ENCODE measurements at regions not wholly inside any gene's neighbourhood (a gene's known extent, or its start where the extent isn't known, plus 50 kb on each side); places are given as distances from the start of the nearest gene placed in this dataset.
A peak's percentile ranks its signal among the peaks of the same experiment; 100 is the strongest.
"Not testable (repeated sequence)": the region's sequence is repeated elsewhere in the genome, so short reads cannot be mapped to it uniquely, and the experiment has no call there.

DNA sequence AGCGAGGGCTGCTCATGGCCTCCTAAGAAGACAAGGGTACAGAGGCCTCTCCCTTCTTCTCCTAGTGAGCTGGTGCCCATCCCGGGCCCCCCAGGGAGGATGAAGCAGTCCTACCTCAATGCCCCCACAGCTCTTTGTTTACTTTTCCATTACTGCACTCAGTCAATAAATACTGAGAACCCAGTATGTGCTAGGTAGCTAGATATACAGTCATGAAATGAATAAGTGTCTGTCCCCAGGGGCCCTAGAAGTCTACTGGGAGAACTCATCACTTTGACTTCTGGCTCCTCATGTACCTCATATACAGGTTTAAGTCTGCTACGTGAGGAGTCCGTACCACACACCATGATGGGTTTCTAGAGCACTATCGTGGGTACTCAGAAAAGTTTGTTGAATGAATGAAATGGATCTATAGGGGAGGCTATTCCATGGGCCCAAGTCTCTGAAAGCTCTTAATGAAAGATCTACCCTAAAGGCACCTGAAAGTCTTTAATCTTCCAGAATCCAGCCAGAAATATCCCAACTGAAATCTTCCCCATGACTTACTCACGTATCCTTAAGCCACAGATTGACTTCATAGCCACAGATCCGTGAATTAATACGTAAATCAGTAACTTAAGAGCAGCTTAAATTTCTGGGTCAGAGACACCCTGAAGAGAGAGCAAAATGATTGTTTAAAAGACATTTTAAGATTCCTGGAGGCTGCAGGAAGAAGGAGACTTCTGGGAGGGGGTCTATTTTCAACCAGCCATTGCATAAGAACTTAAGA is 51.6 kb upstream of the POMP start:
- DNase-seq = no peak

DNA sequence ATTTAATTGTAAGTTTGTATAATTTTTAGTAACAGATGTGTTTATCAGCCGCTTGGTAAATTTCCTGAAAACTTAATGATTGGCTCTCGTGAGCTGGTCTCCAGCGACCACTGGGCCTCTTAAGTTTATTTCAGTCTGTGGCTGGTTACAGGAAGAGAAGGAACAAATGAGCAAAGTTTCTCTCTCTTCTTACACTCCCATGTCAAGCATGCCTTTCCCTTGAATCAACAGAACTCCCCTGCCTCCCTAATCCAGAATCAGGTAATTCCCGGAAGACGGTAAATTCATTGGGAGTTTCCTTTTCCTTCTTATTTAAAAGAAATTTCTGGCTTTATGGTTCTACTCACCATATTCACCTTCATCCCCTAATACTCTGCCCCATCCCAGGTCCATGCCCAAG is 52.5 kb upstream of the POMP start:
- DNase-seq = no peak

DNA sequence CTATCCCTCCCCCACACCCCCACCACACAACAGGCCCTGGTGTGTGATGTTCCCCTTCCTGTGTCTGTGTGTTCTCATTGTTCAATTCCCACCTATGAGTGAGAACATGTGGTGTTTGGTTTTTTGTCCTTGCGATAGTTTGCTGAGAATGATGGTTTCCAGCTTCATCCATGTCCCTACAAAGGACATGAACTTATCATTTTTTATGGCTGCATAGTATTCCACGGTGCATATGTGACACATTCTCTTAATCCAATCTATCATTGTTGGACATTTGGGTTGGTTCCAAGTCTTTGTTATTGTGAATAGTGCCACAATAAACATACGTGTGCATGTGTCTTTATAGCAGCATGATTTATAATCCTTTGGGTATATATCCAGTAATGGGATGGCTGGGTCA is 53.8 kb upstream of the POMP start:
- not testable (repeated sequence) for DNase-seq

DNA sequence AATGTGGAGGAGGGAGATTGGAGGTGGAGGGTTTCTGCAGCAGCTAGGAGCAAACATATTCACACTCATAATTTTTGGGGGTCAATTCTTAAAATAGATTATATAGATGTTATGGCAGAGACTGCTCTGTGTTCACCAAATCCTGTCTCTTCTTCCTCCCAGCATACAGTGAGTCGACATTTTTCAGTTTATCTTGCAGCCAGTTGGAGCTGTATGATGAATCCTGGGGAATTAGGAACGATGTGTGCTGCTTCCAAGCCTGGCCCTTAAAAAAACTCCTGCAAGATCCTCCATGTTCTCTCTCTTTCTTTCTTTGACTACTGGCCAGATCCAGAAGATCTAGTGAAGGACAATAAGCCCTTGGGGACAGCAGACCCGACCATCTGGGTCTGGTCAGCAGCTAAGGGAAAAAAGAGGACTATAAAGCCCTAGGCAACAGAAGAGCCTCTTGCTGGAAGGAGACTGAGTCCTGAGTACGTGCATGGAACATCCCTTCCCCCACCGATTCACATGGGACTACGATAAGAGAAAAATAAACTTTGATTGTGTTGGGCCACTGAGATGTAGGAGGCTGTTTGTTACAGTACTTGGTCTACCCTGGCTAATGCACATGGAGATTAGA is 55.8 kb upstream of the POMP start:
- no peak for DNase-seq

DNA sequence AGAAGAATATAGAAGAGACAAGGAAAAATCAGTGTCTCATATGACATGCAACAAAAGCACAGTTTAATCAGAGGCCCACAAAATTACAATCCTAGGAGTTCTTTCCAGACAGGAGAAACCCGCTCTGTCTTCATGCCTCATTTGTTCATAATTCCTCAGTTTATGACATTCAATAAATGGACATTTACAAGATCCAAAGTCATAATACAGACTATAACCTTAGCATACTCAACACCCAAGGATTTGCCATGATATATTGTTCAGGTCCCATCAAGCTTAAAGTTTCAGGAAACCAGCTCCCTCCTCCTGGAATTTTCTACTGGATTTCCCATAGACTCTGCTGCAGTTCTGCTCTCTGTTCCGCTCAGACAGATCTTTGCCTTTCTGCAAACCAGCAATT is 56.4 kb upstream of the POMP start:
- no peak for DNase-seq

DNA sequence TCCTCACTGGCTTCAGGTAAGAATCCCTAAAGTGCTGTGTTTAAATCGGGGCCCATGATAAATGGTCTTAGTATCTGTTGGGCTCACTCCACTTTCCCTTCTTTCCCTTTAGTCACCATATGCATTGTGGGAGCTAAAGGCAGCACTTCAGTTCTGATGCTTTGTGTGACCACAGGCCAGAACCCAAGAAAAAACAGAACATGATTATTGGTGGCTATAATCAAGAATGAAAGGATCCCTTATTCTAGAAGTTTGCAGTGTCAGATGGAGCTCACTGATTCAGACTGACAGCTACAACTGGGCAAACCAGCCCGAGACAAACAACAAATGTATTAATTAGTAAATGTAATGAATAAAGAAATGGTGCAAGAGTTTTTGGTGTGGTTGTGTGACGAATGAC is 57.3 kb upstream of the POMP start:
- DNase-seq = no peak

DNA sequence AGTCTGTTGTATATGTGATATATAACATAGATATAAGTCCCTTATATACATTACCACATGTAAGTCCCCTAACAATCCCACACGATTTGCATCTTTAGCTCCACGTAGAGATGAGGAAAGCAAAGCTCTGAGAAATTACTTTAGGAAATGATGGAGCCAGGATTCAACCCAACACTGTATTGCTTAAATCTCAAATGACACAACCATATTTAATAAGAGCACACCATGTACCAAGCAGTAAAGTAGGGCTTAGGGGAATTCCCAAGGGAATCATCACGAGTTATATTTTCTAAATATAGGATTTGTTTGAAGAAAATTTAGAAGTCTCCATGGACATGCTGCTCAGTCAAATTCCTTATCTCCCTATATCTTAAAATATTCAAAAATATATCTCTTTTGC is 61.3 kb upstream of the POMP start:
- DNase-seq = no peak

DNA sequence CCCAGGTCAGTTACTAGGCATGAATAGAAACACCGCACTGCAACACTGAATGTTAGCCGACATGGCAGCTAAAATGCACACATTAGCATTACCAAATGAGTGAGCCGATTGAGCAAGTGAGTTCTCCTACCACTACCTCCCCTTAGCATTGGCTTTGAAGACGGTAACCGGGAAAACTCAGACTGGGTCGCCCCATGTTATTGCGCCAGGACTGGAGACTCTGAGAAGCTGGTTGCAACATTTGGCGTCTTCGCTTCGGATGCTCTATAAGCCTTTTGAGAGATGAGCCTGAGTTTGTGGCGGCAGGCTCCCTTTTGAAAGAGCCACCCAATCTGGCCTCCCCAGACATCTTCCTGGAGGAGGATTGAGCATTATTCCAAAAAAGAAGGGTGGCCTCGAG is 68.5 kb upstream of the POMP start:
- DNase-seq = no peak

DNA sequence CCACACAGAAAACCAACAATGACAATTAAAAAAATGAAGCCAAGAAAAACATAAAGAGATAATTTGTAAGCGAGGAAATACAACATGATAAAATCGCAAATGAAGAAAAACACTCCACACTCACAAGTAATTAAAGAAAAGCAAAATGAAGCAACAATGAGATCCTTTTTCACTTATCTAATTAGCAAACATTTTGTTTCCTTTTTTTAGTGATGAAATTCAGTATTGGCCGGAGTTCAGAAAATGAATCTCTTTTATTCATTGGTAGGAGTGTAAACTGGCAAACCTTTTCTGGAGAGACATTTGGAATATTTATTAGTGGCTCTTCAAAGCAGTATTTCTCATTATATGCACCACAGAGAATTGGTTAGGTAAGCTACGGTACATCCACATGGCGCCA is 70.6 kb upstream of the POMP start:
- no peak for DNase-seq

DNA sequence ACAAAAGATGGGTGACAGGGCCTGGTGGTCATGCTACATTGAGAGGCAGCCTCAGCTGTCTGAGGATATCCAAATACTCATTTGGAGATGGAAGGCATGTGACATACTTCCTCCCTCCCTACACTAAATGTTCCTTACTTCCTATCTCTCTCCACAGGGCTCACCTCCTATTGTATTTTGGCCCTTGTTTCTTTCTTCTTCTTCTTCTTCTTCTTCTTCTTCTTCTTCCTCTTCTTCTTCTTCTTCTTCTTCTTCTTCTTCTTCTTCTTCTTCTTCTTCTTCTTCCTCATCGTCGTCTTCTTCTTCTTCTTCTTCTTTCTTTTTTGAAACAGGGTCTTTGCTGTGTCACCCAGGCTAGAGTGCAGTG is 71.8 kb upstream of the POMP start:
- no peak for DNase-seq

DNA sequence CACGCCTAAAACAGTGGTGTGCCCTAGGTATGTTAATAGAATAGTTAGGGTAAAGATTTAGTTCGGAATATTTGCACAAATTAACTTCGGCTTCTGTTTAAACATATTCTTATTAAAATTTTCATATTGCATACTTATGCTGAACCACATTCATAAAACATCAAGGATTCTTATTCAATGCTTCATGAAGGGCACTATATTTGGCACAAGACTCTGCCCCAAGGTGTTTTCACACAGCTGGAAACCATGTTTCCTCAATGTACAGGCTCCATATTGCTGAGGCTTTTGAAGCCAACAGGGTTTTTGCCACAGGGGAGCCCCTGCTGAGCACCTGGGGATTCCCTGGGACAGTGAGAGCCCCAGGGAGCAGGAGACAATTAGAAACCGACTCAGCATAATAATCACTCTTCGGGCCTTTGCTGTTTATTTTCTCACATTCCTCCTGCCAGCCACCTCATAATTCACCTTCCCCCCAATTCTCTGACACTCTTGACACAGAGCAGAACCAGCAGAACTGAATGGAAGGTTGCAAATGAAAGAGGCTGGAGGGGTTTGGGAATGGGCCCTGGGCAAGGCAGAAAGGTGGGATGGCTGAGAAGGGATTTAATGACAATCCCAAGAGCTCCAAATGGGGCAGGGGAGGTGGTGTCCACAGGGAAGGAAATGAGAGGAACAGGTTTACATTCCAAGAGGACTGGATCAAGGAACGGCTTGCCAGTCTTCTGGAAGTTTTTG is 72.3 kb upstream of the POMP start:
- DNase-seq = no peak

DNA sequence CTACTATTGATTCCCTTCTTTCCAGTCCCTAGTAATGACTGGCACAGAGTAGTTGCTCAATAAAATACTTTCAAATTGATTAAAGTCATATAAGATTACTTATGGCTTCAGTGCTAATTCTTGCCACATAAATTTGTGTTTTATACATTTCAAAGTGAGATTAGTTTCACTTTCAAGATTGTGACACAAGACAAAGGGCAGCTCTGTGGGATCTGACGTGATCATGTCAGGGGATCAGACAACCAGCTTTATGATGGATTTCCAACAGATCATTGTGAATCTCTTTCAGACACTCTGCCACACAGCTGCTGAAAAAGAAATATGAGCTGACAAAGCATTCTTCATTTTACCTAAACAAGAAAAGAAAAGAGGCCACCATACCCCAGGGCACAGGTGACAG is 73.4 kb upstream of the POMP start:
- DNase-seq = no peak

DNA sequence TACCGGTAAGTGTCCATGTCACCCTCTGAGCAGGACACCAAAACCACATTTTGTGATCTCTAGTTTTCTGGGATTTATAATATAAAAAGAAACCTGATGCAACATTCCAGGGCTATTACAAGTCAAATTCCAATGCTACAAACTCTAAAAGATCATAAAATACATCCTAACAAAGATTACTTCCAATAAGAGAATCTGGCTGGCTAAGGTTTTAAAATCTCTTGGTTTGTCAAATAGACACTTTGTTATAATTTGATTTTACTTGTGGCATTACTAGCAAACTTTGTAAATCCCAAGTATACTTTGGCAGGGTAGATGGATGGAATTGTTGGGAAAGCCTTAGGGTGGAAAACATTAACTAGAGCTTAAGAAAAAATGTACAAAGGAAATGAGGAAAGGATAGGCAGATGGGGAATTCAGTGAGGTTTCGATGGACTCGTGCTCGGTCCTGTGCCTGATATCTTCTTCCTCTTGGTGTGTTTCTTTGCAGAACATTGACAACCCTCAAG is 74.0 kb upstream of the POMP start:
- no peak for DNase-seq

DNA sequence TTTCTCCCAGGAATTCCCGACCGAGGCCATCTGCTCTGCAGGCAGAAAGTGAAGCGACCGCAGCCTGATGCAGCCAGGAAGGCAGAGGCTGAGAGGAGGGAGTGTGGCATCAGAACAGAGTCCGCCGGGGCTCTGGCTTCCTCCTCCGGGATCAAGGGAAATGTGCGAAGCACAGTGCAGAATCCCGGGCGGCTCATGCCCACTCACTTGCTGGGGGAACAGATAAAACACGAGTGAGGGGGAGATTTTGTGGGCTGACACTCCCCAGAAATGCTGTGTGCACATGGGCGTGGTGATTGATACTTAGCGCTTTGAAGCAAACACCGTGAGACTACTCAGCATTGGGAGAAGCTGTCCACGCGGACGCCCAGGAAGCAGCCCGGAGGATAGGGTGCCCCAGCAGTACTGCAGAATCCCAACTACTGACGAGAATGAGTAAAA is 75.3 kb upstream of the POMP start:
- no peak for DNase-seq

DNA sequence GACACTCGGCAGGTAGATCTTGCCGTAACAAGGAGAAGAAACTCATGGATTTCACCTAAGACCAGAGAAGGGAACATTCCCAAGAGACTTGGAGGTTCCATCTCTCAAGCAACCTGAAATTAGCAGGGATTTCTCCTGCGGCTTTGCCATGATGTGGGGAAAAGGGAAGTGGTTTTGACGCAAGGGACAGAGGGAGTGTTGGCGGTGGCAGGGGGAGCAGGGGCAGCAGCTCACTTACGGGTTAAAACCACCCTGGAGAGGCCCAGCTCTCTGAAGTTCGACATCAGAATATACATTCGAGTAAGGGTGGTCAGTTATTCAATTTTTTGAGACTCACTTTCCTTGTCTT is 76.1 kb upstream of the POMP start:
- DNase-seq = no peak

DNA sequence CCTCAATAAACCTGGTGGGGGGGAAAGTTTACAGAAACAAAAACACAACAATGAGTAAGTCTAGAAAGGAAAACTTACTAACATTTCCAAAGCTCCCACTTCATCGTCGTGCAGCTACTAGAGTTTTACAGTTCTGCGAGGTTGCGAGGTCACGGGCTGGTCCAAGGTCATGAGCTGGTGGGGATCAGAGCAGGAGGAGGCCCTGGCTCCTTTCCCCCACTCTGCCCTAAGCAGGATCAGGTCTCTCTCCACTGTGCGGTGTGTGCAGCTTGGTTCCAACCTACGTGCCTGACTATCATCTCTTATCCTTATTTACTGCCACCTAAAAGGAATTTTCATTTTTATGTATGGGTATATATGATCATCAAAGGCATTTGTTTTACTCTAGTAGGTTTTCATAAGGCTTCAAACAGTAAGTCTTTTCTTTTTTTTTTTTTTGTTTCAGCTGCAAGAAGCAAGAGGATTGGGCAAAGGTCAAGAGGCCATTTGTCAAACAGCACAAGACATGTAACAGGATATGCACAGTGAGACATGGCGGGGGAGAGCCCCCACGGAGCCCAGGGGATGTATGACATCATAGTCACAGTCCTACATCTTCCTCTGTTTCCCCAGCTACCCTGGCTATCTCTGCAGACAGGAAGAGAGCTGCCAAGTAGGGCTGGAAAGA is 76.6 kb upstream of the POMP start:
- peak; percentile 30 for DNase-seq

DNA sequence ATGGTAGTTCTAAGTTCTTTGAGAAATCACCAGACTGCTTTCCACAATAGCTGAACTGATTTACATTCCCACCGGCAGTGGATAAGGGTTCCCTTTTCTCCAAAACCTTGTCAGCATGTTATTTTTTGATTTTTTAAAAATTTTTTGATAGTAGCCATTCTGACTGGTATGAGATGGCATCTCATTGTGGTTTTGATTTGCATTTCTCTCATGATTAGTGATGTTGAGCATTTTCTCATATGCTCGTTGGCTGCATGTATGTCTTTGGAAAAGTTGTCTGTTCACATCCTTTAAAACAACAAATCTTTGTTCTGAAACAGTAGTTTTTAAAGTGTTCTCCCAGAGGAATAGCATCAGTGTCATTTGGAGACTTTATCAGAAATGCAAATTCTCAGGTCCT is 77.5 kb upstream of the POMP start:
- DNase-seq = no peak

DNA sequence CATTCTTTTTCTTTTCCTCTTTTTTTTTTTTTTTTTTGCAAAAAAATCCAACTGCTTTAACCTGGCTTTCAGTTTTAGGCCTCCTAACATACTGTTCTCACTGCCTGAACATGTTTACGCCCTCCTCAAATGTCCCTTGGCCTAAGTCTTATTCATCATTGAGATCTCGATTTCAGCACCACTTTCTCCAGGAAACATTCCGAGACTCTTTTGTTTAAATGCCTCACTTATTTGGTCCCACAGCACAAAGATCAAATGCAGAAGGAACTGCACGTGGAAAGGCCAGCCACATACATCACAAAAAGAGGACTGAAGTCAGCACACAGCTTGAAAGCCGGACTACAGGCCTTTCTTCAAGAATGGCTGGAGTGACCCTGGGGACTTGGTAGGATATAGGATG is 79.2 kb upstream of the POMP start:
- no peak for DNase-seq

DNA sequence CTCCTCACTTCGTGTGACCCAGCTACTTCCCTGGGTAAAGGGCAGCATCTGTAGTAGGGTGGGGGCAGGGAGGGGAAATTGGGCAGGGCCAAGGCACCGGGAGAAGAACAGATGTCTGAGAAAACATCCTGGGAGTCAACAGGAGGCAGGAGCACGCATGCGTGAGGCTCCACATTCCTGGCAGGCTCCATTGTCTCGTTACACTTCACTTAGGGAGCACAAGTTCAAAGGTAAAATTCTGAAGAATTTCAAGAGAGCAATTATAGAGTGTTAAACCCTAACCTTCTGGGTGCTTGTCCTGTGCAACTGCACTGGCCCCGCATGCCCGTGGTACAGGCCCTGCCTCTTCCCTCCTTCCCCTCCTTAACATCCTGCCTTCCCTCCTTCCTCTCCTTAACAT is 79.6 kb upstream of the POMP start:
- no peak for DNase-seq

DNA sequence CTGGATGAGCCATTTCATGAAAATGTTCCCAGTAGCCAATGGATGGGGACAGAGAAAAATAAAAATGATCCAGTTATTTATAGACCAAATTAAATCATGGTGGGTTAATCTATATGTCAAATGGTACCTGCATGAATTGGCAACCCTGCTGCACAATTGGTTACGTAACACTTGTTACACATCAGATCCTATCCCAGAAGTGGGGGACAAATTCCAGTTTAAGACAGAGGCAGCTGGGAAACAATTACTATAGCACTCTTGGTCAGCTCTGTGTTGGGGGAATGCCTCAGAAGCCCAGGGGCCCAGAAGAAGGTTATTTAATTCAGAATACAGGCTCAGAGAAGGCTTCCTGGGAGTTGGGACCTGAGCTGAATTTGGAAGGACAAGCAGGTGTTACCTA is 81.1 kb upstream of the FLT1 start:
- no peak for DNase-seq

DNA sequence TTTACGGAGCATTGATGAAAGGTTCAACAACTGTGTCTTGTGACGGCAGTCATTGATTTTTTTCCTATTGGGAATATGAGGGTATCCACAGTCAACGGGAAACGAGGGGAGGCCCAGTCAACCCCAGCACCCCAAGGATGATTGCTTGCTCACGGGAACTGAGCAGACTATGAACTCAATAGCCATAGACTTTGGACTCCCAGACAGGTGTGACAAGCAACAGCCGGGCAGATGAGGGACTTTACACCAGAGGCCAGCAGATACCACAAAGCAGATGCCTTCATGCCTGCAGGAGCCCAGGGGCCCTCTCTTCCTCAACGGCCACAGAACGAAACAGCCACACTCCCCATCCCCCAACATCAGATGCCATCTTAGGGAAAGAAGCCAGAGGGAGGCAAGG is 80.3 kb upstream of the FLT1 start:
- no peak for DNase-seq

DNA sequence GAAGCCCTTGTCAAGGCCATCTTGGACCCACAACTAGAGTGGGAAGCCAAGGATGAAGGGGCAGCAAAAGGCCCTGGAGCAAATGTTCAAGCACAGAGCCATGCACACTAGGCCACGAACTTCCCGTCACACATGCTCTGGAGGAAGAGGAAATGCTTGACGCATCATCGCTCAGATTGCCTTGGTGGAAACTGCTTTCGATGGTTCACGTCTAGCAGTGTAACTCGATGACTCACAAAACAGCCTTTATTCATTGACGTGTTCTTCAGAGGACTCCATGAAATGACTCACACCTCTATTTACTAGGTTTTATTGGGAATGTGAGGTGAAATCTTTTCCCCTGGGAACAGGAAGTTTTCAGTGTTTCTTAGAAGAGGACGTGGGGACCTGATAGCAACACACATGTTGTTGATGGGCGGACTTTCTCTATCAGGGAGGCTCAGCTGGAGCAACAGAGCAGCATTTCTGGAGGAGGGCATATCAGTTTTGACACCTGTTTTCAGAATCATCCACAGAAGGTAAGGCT is 79.8 kb upstream of the FLT1 start:
- DNase-seq = peak; percentile 99
